PC-9 (cell line): ENCODE measurements at regions not wholly inside any gene's neighbourhood (a gene's known extent, or its start where the extent isn't known, plus 50 kb on each side); places are given as distances from the start of the nearest gene placed in this dataset.

ENCODE experiments used
- BruUV-seq: library from RNA; stranded (reverse); fragments of 400-500 nt; replicated peaks from 2 replicates; lab custom pipeline; 2021; lab: Mats Ljungman, UMichigan
- CTCF ChIA-PET: fragments of 300-600 bp; sonication (Branson Sonifier 250); formaldehyde crosslinking; loops from one replicate; lab custom pipeline; 2022; ENCODE audit warnings: antibody characterized with exemption; lab: Charles Lee
- POLR2A ChIA-PET: fragments of 300-600 bp; sonication (Branson Sonifier 250); formaldehyde crosslinking; loops from one replicate; lab custom pipeline; 2022; ENCODE audit warnings: antibody characterized with exemption; ENCODE audit not compliant: unreplicated experiment; lab: Charles Lee
- DNase-seq, 2 experiments: peaks; one replicate each; pipeline versions ENCODE4 v3.0.0 to v3.0.0-alpha.2; 2015 to 2022; ENCODE audit warnings: mixed read lengths in 1 of 2
- H2AFZ ChIP-seq: fragments of 200-600 bp; sonication (generic); 2 replicates; pipeline ENCODE4 v1.8.1; 2017; ENCODE audit warnings: antibody characterized with exemption
- H3F3A ChIP-seq: fragments of 200-600 bp; sonication (generic); 2 replicates; pipeline ENCODE4 v1.8.1; 2017; ENCODE audit warnings: antibody characterized with exemption, mild to moderate bottlenecking, low read depth; ENCODE audit not compliant: insufficient read depth
- H3K27ac ChIP-seq: fragments of 200-600 bp; sonication (generic); 2 replicates; pipeline ENCODE4 v1.6.1; 2016; ENCODE audit warnings: mixed run types
- H3K27me3 ChIP-seq: fragments of 200-600 bp; sonication (generic); 2 replicates; pipeline ENCODE4 v1.6.1; 2016; ENCODE audit warnings: low read depth, mixed run types; ENCODE audit not compliant: insufficient read depth
- H3K36me3 ChIP-seq: fragments of 200-600 bp; sonication (generic); 2 replicates; pipeline ENCODE4 v1.6.1; 2016; ENCODE audit warnings: low read depth, mixed run types
- H3K4me1 ChIP-seq: fragments of 200-600 bp; sonication (generic); replicated peaks from 2 replicates; pipeline ENCODE4 v1.6.1; 2016; ENCODE audit warnings: mixed run types; ENCODE audit not compliant: insufficient read depth
- H3K4me2 ChIP-seq: fragments of 200-600 bp; sonication (generic); 2 replicates; pipeline ENCODE4 v1.6.1; 2017; ENCODE audit warnings: mixed run types
- H3K4me3 ChIP-seq: fragments of 200-600 bp; sonication (generic); 2 replicates; pipeline ENCODE4 v1.6.1; 2016; ENCODE audit warnings: mixed run types
- H3K79me2 ChIP-seq: fragments of 200-600 bp; sonication (generic); 2 replicates; pipeline ENCODE4 v1.6.1; 2017; ENCODE audit warnings: low read depth, mixed run types
- H3K9me2 ChIP-seq: fragments of 200-600 bp; sonication (generic); 2 replicates; pipeline ENCODE4 v1.8.1; 2017; ENCODE audit warnings: mild to moderate bottlenecking; ENCODE audit not compliant: insufficient read depth
- H3K9me3 ChIP-seq: fragments of 200-600 bp; sonication (generic); 2 replicates; pipeline ENCODE4 v1.8.1; 2016; ENCODE audit warnings: low read depth; ENCODE audit not compliant: insufficient read depth
- H4K20me1 ChIP-seq: fragments of 200-600 bp; sonication (generic); 2 replicates; pipeline ENCODE4 v1.8.1; 2017; ENCODE audit not compliant: insufficient read depth
- CTCF ChIP-seq: fragments of 200-600 bp; sonication (generic); conservative IDR thresholded peaks from 2 replicates; pipeline ENCODE4 v1.6.1; 2017; ENCODE audit warnings: mixed run types, antibody characterized with exemption, mild to moderate bottlenecking, moderate library complexity
- EZH2 ChIP-seq: fragments of 200-600 bp; sonication (generic); IDR thresholded peaks from 2 replicates; pipeline ENCODE4 v1.8.0; 2017; ENCODE audit warnings: antibody characterized with exemption, low read depth
- intact Hi-C: fragments of 100-400 bp; cut with micrococcal nuclease; formaldehyde crosslinking; loops from one replicate; pipeline ENCODE4 v1.10.0; 2022; ENCODE audit not compliant: unreplicated experiment

DNA sequence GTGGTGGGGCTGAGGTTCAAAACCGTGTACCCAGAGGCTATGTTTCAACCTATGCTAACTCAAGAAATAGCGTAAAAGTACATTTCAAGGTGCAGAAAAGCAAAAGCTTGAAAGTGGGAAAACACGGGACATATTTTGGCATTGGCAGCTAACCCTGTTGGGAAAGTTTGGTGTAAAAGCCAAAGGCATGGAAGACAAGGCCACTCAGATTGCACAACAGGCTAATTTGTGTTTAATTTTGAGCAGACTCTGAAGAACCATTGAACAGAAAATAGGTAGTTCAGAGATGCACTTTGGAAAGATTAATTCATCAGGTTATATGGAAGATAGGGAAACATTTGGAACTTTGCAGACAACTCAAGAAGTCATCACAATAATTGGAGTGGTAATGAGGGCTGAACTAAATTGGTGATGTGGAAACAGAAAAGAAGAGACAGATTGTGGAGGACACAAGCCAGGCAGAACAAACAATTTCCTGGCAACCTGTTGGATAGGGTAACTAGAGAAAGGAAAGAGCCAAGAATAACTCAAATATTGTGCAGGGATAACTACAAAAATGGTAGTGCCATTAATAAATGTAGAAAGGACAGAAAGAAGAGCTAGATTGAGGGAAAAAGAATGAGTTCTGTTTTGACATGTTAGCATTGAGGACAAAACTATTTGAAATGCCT is 140.5 kb upstream of the PGR start:
- BruUV-seq: no TSS peak
- intact Hi-C loops: no loop called here
- Histone ChIP-seq H3K9me2 (no peaks in the 10 kb centered on the region), H2AFZ (no peak overlapping the region), H3K4me3 (no peak overlapping the region), H3K79me2 (no peaks in the 10 kb centered on the region), H3K4me1 (no peaks in the 10 kb centered on the region), H3K27ac (no peak overlapping the region), H4K20me1 (no peaks in the 10 kb centered on the region), H3K9me3 (no peaks in the 10 kb centered on the region), H3K4me2 (no peak overlapping the region), H3K36me3 (no peaks in the 10 kb centered on the region), H3F3A (no peaks in the 10 kb centered on the region), H3K27me3 (no peaks in the 10 kb centered on the region)
- TF ChIP-seq EZH2: no peak
- TF ChIP-seq CTCF: no peak
- ChIA-PET CTCF (no interaction called here), POLR2A (no interaction called here)
- DNase-seq: no peak

DNA sequence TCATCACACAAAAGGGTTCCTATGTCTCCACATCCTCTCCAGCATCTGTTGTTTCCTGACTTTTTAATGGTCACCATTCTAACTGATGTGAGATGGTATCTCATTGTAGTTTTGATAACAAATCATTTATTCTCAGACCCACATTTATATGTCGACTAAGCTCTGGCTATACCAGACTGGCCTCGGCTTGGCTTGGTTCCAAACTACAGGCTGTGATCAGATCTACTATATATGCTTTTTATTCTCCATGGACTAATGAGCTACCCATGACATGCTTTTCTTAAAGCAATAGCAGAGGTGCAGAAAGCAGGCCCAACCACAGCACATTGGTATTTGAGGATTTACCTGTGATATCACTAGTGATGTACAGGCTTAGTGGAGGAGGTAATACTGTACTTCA is 139.8 kb upstream of the PGR start:
- Histone ChIP-seq H3K4me3 (no peak overlapping the region), H4K20me1 (no peaks in the 10 kb centered on the region), H3K79me2 (no peaks in the 10 kb centered on the region), H3K9me3 (no peaks in the 10 kb centered on the region), H3K36me3 (no peaks in the 10 kb centered on the region), H3F3A (no peaks in the 10 kb centered on the region), H3K27me3 (no peaks in the 10 kb centered on the region), H3K9me2 (no peaks in the 10 kb centered on the region), H3K4me1 (no peaks in the 10 kb centered on the region), H2AFZ (no peak overlapping the region), H3K4me2 (no peak overlapping the region), H3K27ac (no peak overlapping the region)
- intact Hi-C loops: no loop called here
- TF ChIP-seq CTCF (no peak), EZH2 (no peak)
- no TSS peak for BruUV-seq
- no peak for DNase-seq
- ChIA-PET POLR2A (no interaction called here), CTCF (no interaction called here)

- Histone ChIP-seq H3K36me3 (no peaks in the 10 kb centered on the region), H3K4me2 (no peak overlapping the region), H3K4me1 (no peaks in the 10 kb centered on the region), H3K79me2 (no peaks in the 10 kb centered on the region), H2AFZ (no peak overlapping the region), H3K9me2 (no peaks in the 10 kb centered on the region), H3K4me3 (no peak overlapping the region), H3K9me3 (no peaks in the 10 kb centered on the region), H3K27me3 (no peaks in the 10 kb centered on the region), H4K20me1 (no peaks in the 10 kb centered on the region), H3F3A (no peaks in the 10 kb centered on the region), H3K27ac (no peak overlapping the region)
- TF ChIP-seq CTCF (no peak), EZH2 (no peak)
- ChIA-PET CTCF (no interaction called here), POLR2A (no interaction called here)
- BruUV-seq: no TSS peak
- no peak for DNase-seq
- intact Hi-C loops: no loop called here
Observed at GRCh38 chr11:101267654-101268053, 138.0 kb upstream of the PGR start.
